Brain microvascular endothelial cell (primary cell): ENCODE measurements at regions not wholly inside any gene's neighbourhood (a gene's known extent, or its start where the extent isn't known, plus 50 kb on each side); places are given as distances from the start of the nearest gene placed in this dataset.

ENCODE experiments used
- DNase-seq: peaks from one replicate; pipeline ENCODE4 v3.0.0-alpha.2; 2020
- H3K27ac ChIP-seq: fragments of 250-450 bp; sonication (Bioruptor Pico); 2 replicates; pipeline ENCODE4 v1.5.1; 2020; ENCODE audit warnings: mild to moderate bottlenecking, moderate library complexity
- H3K27me3 ChIP-seq: fragments of 250-450 bp; sonication (Bioruptor Pico); replicated peaks from 2 replicates; pipeline ENCODE4 v1.5.1; 2020; ENCODE audit warnings: mild to moderate bottlenecking
- H3K36me3 ChIP-seq: fragments of 250-450 bp; sonication (Bioruptor Pico); replicated peaks from 2 replicates; pipeline ENCODE4 v1.5.1; 2020; ENCODE audit warnings: mild to moderate bottlenecking
- H3K4me3 ChIP-seq: 2 replicates; pipeline ENCODE4 v1.5.1; 2011; ENCODE audit warnings: low read depth, mild to moderate bottlenecking, control low read depth, low read length, moderate library complexity
- CTCF ChIP-seq: IDR thresholded peaks from 2 replicates; pipeline ENCODE4 v1.5.1; 2011; ENCODE audit warnings: low read depth, mild to moderate bottlenecking, moderate library complexity, low read length, control low read depth, inconsistent platforms; ENCODE audit errors: missing control alignments
- in situ Hi-C: cut with HindIII; loops from 2 replicates; pipeline ENCODE4 v1.10.0; 2017; ENCODE audit warnings: low sequenced_read_pairs, low pct_ligation_motif_present

DNA sequence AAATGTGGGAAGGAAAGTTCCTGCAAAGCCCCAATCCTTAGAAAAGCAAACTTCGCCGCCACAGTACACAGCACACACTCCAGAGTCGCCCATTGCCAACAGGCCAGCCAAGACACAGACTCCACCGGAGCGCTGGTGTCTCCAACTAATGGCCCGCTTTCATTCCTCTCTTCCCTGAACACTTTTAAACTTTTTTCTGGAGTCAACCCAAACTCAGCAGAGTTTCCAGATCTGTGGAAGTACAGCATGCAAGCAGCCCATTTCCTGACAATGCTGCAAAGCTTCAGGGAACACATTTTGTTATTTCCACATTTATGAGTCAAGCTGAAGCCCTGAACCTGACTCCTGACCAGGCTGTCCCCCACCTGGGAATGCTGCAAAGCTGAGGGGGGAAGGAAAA is 351.9 kb downstream of the NFIB start:
- Histone ChIP-seq H3K27me3 (no peaks in the 10 kb centered on the region), H3K36me3 (no peaks in the 10 kb centered on the region), H3K4me3 (no peak overlapping the region), H3K27ac (no peak overlapping the region)
- no peak for TF ChIP-seq CTCF
- in situ Hi-C loops, result no loop called here
- no peak for DNase-seq

GRCh38 chr9:13960011-13960765 is 353.8 kb downstream of the NFIB start:
- no peaks in the 10 kb centered on the region for H3K36me3 ChIP-seq
- no peak overlapping the region for H3K27ac ChIP-seq
- DNase-seq, result no peak
- H3K4me3 ChIP-seq, result no peak overlapping the region
- no peak for TF ChIP-seq CTCF
- in situ Hi-C loops, result no loop called here
- H3K27me3 ChIP-seq, result no peaks in the 10 kb centered on the region

DNA sequence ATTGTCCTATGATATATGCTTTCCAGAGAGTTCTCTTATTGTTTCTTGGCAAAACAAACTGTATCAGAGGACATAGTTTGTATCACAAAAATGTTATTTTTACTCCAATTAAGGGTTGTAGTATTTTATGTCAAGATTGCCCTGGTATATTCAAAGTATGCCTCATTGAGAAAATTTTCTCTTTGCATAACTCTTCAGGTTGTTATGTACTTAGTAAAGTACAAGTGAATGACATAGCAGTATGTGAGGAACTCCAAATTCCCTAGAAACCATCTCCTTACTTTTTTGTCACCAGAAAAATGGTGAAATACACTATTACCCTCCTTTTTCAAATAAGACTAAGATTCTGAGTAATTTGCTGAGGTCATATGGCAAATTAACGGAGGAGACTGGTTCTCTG is 355.3 kb downstream of the NFIB start:
- no peaks in the 10 kb centered on the region for H3K27me3 ChIP-seq
- in situ Hi-C loops, result no loop called here
- no peak for TF ChIP-seq CTCF
- H3K27ac ChIP-seq, result no peak overlapping the region
- no peak overlapping the region for H3K4me3 ChIP-seq
- no peaks in the 10 kb centered on the region for H3K36me3 ChIP-seq
- no peak for DNase-seq

DNA sequence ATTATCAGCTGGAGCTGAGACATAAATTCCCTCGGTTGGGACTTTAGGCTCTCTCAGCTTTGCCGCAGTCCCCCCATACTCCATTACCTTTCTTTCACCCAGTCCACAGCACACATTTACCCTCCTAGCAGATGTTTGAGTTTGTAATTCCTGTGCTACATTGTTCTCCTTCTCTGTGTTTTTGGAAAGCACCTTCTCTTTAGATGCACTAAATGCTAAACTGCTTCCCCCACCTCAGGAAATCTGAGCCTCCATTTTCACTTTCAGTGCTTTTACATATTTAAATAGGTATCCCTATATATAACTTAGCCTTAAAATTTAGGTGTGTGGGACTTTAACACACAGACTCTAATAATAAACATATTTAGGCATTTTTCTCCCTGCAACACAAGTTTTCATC is 356.9 kb downstream of the NFIB start:
- Histone ChIP-seq H3K27me3 (no peaks in the 10 kb centered on the region), H3K36me3 (no peaks in the 10 kb centered on the region), H3K4me3 (no peak overlapping the region), H3K27ac (no peak overlapping the region)
- TF ChIP-seq CTCF, result no peak
- in situ Hi-C loops, result no loop called here
- no peak for DNase-seq

DNA sequence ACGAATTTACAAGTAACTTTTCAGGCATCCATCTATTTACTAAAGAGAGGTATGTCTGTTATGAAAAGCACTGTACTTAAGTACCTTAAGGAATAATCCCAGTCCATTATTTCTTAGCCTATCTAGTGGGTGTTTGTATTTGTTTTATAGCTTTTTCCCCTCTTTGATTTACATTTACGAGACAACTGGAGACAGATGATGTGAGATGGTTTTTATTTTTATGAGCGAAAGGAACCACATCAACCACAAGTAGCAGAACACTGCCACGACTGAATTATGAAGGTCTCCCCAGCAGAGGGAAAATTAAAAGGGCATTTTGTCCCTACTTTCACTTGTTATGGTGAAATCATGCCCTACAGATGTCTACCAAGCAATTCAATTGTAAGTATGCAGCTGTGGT is 357.8 kb downstream of the NFIB start:
- in situ Hi-C loops, result no loop called here
- Histone ChIP-seq H3K4me3 (no peak overlapping the region), H3K27me3 (no peaks in the 10 kb centered on the region), H3K36me3 (no peaks in the 10 kb centered on the region), H3K27ac (no peak overlapping the region)
- TF ChIP-seq CTCF, result no peak
- DNase-seq, result no peak

GRCh38 chr9:13952906-13953305 is 361.0 kb downstream of the NFIB start:
- Histone ChIP-seq H3K27me3 (no peaks in the 10 kb centered on the region), H3K27ac (no peak overlapping the region), H3K36me3 (no peaks in the 10 kb centered on the region), H3K4me3 (no peak overlapping the region)
- in situ Hi-C loops, result no loop called here
- no peak for DNase-seq
- no peak for TF ChIP-seq CTCF
